GM19468 (cell line): ENCODE measurements at regions not wholly inside any gene's neighbourhood (a gene's known extent, or its start where the extent isn't known, plus 50 kb on each side); places are given as distances from the start of the nearest gene placed in this dataset.
"Not testable (repeated sequence)": the region's sequence is repeated elsewhere in the genome, so short reads cannot be mapped to it uniquely, and the experiment has no call there.

Source experiments
- ATAC-seq: cut with Tn5 transposase; IDR thresholded peaks from one replicate; pipeline ENCODE4 v1.9.1; 2021; ENCODE audit warnings: mild to moderate bottlenecking, moderate library complexity, moderate number of reproducible peaks; ENCODE audit not compliant: unreplicated experiment; ENCODE audit errors: extremely low read depth

- no peak for ATAC-seq
Observed at GRCh38 chr3:124298951-124299350, 307.0 kb upstream of the ROPN1 start.

DNA sequence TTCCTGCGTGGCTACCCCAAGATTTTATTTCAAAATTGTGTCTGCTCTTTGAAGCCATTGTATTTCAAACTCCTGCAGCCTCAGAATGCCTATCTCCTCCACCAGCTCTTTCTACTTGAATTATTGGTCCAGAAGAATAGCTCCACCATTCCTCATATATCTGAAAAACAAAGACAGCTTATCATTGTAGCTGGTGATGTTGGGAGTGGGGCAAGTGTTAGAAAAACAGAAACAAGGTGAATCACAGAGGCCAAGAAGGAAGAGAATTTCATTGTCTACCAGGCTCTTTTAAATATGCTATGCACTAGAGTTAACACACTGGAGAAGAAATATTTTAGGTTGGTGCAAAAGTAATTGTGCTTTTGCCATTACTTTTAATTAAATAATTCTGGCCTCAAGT lies 307.9 kb upstream of the ROPN1 start:
- ATAC-seq: no peak

GRCh38 chr3:124300416-124300815 lies 308.5 kb upstream of the ROPN1 start:
- ATAC-seq: no peak

GRCh38 chr3:124303305-124303910 lies 311.5 kb upstream of the ROPN1 start:
- ATAC-seq: no peak

DNA sequence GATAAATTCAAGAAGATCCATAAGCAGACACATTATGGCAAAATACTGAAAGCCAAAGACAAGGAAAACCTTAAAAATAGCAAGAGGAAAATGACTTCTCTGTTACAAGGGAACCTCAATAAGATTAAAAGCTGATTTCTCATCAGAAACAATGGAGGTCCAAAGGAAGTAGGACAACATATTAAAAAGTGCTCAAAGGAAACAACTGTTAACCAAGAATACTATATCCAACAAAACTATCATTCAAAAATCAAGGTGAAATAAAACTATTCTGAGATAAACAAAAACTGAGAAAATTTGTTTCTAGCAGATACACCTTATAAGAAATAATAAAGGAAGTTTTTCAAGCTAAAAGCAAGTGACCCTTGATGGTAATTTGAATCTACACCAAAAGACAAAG lies 314.7 kb upstream of the ROPN1 start:
- ATAC-seq: no peak

GRCh38 chr3:124313621-124314020 lies 321.7 kb upstream of the ROPN1 start:
- ATAC-seq: no peak

DNA sequence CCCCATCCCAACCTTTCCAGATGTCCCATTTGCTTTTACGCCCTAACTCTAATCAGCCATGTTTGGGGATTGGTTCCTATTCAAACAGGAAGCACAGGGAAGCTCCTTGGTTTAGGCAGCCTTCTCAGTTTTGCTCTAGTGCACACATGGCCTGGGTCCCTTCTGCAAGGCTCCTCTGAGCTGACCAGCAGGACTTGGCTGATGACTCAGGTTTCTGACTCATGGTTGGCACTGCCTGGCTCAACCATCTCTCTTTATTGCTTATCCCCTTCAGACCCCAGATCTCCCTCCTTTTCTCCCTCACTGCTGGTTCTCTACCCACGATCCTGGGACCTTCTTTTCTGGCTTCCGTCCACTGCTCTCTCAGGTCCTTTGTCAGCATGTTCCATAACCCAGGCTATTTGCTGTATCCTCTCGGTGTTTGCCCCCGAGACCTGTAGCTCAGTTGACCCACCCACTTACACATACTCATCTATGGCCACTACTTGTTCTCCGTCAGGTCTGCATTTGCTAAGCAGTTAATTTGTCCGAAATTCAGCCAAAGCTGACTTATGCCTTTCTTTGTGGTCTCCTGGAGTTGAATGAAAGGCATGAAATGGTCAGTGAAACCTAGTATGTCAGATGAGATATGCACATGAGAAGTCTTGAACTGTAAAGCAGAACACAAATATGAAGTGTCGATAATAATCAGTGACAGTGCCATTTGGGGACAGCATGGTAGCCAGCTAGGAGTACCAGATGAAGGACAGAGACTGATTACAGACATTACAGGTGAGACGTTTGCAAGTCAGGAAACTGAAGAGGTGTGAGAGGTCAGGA lies 323.5 kb upstream of the ROPN1 start:
- no peak for ATAC-seq

- ATAC-seq: no peak
Observed at GRCh38 chr3:124316034-124316287, 324.0 kb upstream of the ROPN1 start.

DNA sequence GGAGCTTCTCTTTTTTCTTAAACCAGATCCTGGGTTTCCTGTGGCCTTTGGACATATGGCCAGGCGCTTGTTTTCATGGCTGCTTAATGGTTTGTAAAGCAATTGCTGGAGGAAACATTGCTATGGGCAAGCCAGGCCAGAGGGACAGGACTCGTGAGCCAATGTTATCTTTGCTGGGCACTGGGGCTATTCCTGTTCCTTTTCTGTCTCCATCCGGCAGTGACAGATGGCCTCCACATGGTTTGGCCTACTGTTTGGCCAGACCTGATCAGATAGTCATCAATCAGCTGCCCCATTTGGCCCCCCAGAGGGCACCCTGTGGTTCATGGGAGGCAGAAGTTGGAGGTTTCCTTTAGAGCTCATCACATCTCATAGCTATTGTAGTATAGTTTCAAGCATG lies 326.1 kb upstream of the ROPN1 start:
- ATAC-seq: no peak

- ATAC-seq: no peak
Observed at GRCh38 chr3:124318656-124319055, 326.7 kb upstream of the ROPN1 start.

DNA sequence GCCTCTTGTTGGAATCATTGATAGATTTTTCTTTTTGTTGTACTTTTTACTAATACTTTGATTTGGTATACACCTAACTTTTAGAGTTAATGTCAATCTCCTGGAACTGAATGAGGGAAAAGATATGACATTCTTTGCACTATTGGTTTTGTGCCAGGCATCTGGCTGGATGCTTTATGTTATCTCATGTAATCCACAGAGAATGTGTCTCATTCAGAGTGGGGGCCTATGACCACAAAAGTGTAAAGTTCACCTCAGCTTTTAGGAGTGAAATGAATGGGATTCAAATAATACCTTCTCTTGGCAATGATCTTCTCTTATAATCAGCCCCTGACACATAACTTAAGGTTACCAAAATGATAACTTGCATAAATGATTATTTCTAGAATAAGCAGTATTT lies 329.1 kb upstream of the ROPN1 start:
- no peak for ATAC-seq

DNA sequence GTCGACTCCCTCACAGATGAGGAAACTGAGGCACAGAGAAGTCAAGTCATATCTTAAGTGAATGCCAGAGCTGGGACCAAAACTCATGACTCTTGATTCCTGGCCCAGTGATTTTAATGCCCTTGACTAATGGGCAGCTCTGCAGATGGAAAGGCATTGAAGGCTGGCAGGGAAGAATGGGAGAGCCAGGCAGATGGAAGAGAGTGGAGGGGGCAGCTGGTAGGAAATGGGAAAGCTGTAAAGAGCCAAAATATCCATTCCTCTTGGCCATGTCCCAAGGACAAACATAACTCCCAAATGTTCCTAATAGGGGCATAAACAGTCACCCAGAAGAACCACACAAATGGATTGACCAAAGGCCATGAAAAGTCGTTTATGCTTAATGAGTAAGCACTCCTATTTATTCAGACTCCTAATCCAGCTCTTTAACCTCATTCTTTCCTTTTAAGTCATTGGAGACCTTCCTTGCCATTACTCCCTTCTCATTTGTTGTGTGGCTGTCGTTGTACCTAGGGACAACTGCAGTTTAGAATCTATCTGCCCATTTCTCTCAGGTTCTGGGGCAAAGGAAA lies 330.5 kb upstream of the ROPN1 start:
- ATAC-seq: no peak

DNA sequence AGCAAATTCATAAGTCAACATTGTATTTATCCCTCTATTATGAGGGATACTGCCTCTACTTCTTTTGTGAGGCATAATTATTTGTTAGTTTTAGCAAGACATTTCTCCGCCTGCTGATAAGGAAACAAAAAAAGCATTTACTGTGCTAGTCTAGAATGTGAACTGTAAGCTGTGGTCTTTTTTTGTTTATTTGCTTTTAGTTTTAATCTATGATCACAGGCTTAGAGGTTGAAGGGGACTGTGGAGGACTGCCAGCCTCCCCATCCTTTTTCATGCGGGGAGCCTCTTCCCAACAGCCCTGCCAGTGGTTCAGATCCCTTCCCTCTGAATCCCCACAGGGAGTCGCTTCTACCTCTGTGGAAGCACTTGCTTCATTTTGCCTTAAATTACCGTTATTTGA lies 331.0 kb upstream of the ROPN1 start:
- ATAC-seq: no peak

DNA sequence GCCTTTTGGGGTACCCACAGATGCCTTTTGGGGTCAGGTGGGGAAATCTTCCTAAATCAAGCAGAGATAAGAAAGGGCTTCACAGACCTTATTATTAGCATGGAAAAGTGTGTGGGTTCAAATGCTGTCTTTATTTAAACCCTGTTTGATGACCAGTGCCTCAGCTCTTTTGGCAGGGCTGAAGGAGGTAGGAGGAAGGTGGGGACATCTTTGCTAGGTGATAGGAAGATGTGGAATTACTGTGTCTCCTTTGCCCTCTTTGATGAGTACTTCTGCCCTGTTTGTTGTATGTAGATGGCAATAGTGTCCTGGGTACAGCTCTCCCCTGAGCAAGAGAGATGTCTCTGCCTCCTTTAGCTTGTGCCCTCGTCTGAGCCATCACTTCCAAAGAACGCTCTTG lies 333.3 kb upstream of the ROPN1 start:
- ATAC-seq: no peak

DNA sequence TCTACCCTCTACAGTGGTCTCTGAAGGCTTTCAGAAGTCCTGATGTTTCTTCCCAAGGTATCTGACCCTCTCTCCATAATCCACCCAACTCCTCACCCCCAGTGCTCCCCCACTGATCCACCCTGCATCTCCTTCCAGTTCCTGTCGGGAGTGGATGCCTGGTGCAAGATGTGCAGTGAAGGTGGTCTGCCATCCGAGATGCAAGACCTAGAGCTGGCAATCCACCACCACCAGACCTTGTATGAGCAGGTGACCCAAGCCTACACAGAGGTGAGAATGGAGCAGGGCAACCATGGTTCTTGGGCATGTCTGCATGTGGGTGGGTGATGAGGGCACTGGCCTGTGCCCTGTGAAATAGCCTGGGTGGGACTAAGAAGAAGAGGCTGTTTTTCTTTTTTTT lies 337.8 kb upstream of the ROPN1 start:
- no peak for ATAC-seq

DNA sequence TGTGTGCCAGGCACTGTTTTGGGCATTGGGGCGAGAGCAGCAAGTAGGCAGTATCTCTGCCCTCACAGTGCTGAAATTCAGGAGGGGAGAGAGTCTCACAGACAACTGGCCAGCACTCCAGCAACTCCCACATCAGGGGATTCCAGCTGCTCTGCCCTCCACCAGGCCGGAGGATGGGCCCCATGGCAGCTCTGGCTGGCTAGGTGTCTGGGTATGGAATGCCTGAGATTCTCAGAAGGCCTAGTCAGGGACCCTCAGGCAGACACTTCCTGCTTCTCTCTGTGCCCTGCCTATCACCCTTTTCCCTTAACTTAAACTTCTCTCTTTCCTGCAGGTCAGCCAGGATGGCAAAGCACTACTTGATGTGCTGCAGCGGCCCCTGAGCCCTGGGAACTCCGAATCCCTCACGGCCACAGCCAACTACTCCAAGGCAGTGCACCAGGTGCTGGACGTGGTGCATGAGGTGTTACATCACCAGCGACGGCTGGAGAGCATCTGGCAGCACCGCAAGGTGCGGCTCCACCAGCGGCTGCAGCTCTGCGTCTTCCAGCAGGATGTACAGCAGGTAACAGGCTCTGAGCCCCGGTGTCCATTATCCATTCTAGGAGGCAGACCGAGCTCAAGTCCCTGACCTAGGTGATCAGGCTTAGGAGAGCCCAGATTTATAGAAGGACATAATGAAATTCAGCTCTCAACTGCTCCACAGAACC lies 342.2 kb upstream of the ROPN1 start:
- ATAC-seq: no peak

- ATAC-seq: no peak
Observed at GRCh38 chr3:124336067-124336656, 344.2 kb upstream of the ROPN1 start.

DNA sequence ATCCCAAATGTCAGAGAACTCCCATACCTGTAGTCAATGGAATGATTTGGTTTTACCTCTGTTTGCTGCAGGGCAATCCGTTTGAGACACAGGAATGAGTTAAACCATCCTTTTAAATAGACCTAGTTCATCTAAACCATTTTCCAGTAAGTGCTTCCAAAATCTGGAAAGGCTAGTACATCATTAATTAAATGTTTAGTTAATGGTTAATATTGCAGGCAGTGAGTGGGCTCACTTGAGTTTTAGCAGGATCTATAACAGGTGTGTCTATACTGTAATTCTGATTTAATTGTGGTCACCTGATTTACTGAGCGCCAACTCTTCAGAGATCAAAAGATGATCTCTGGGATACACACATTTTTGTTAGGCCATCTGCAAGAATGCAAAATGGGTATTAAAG lies 353.9 kb upstream of the ROPN1 start:
- no peak for ATAC-seq

DNA sequence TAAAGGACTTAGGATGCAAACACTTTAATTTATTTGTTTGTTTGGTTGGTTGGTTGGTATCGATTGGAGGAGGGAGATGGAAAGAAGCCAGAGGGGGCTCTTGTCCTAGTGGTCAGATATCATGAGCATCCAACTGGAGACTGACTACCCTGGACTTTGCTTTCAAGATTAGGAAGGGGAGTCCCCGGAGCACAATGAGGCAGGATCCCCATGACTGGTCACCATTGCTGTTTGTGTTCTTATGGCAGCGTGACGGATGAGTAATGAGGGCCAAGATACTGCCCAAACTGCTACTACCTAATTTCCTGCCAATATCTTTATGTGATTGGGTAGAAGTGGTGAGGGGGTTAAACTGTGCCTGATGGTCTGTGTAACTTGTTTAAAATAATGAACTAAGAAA lies 354.6 kb upstream of the ROPN1 start:
- ATAC-seq: no peak

- no peak for ATAC-seq
Observed at GRCh38 chr3:124347418-124347817, 355.5 kb upstream of the ROPN1 start.

GRCh38 chr3:124348555-124348954 lies 356.6 kb upstream of the ROPN1 start:
- ATAC-seq: not testable (repeated sequence)
